B cell (primary cell): ENCODE measurements at regions not wholly inside any gene's neighbourhood (a gene's known extent, or its start where the extent isn't known, plus 50 kb on each side); places are given as distances from the start of the nearest gene placed in this dataset.

Source experiments
- ATAC-seq: fragments of 200-7000 bp; cut with Tn5 transposase; one replicate; pipeline ENCODE4 v1.10.0; 2021; ENCODE audit warnings: low read depth, mild to moderate bottlenecking, moderate number of reproducible peaks, moderate library complexity
- CTCF ChIA-PET: fragments of 350-600 bp; sonication (Branson Sonifier 250); formaldehyde crosslinking; loops from one replicate; lab custom pipeline; 2021; ENCODE audit warnings: antibody characterized with exemption, inconsistent platforms; lab: Charles Lee
- POLR2A ChIA-PET: fragments of 350-600 bp; sonication (Branson Sonifier 250); formaldehyde crosslinking; loops from one replicate; lab custom pipeline; 2021; ENCODE audit warnings: antibody characterized with exemption; lab: Charles Lee
- DNase-seq: peaks from one replicate; pipeline ENCODE4 v3.0.0; 2013
- H2AFZ ChIP-seq: 2 replicates; pipeline ENCODE4 v1.6.1; 2012; ENCODE audit warnings: mild to moderate bottlenecking, low read depth, low read length; ENCODE audit not compliant: insufficient read depth, poor library complexity, severe bottlenecking
- H3K27ac ChIP-seq, 2 donors: 1 replicate in 1 of 2; 2 replicates in 1 of 2; pipeline ENCODE4 v1.5.1; 2012 to 2013; ENCODE audit warnings: low read length in 2 of 2, mild to moderate bottlenecking in 2 of 2, moderate library complexity in 1 of 2
- H3K27me3 ChIP-seq, 4 experiments: fragments of 200-600 bp in 1 of 4; sonication (generic) in 1 of 4; replicated peaks in 1 of 4; 1 replicate in 2 of 4; 2 replicates in 2 of 4; pipeline versions ENCODE4 v1.6.1 to v1.7.0; 2013 to 2016; ENCODE audit warnings: low read length in 3 of 4, mild to moderate bottlenecking in 2 of 4, mixed read lengths in 1 of 4, moderate library complexity in 1 of 4; ENCODE audit not compliant: insufficient read depth in 4 of 4, control insufficient read depth in 3 of 4; ENCODE audit errors: control extremely low read depth in 1 of 4
- H3K36me3 ChIP-seq, 2 experiments: replicated peaks in 1 of 2; 1 replicate in 1 of 2; 2 replicates in 1 of 2; pipeline versions ENCODE4 v1.6.1 to v1.7.1; 2013; ENCODE audit warnings: low read length in 1 of 2; ENCODE audit not compliant: insufficient read depth in 2 of 2, control insufficient read depth in 1 of 2; ENCODE audit errors: control extremely low read depth in 1 of 2, extremely low read depth in 1 of 2
- H3K4me1 ChIP-seq, 2 donors: fragments of 200-600 bp in 1 of 2; sonication (generic) in 1 of 2; 1 replicate in 1 of 2; 2 replicates in 1 of 2; pipeline versions ENCODE4 v1.5.1 to v1.6.1; 2013 to 2017; ENCODE audit warnings: low read length in 2 of 2; ENCODE audit not compliant: control insufficient read depth in 2 of 2, insufficient read depth in 2 of 2
- H3K4me2 ChIP-seq: replicated peaks from 2 replicates; pipeline ENCODE3; 2012; ENCODE audit warnings: mild to moderate bottlenecking, low read depth, low read length; ENCODE audit not compliant: poor library complexity, severe bottlenecking
- H3K4me3 ChIP-seq, 5 experiments: fragments of 200-600 bp in 1 of 5; sonication (generic) in 1 of 5; 1 replicate in 3 of 5; 2 replicates in 2 of 5; pipeline versions ENCODE4 v1.5.1 to v1.7.0; 2011 to 2016; ENCODE audit warnings: low read length in 4 of 5, mild to moderate bottlenecking in 4 of 5, low read depth in 2 of 5, control low read depth in 1 of 5, moderate library complexity in 1 of 5; ENCODE audit not compliant: insufficient read depth in 1 of 5; ENCODE audit errors: control extremely low read depth in 1 of 5, extremely low read depth in 1 of 5
- H3K79me2 ChIP-seq: fragments of 200-600 bp; sonication (generic); one replicate; pipeline ENCODE4 v1.6.0; 2016; ENCODE audit warnings: low read length; ENCODE audit not compliant: control insufficient read depth, insufficient read depth
- H3K9ac ChIP-seq: fragments of 200-600 bp; sonication (generic); 2 replicates; pipeline ENCODE4 v1.6.1; 2017; ENCODE audit warnings: mild to moderate bottlenecking, low read length, moderate library complexity
- H3K9me3 ChIP-seq, 3 donors: one replicate each; pipeline versions ENCODE4 v1.6.1 to v1.7.1; 2013; ENCODE audit warnings: low read length in 2 of 3; ENCODE audit not compliant: control insufficient read depth in 2 of 3, insufficient read depth in 1 of 3; ENCODE audit errors: control extremely low read depth in 1 of 3
- H4K20me1 ChIP-seq: 2 replicates; pipeline ENCODE4 v1.6.0; 2012; ENCODE audit warnings: mild to moderate bottlenecking, low read length; ENCODE audit not compliant: insufficient read depth, control insufficient read depth, poor library complexity, severe bottlenecking
- H3K27ac Mint-ChIP-seq: one replicate; pipeline ENCODE4 v1.8.0; 2021; ENCODE audit warnings: mixed read lengths
- H3K27me3 Mint-ChIP-seq: one replicate; pipeline ENCODE4 v1.8.0; 2021; ENCODE audit warnings: mixed read lengths
- H3K4me1 Mint-ChIP-seq: one replicate; pipeline ENCODE4 v1.8.0; 2021; ENCODE audit warnings: mixed read lengths
- H3K4me3 Mint-ChIP-seq: one replicate; pipeline ENCODE4 v1.8.0; 2021; ENCODE audit warnings: mixed read lengths
- H3K9me3 Mint-ChIP-seq: one replicate; pipeline ENCODE4 v1.8.0; 2022; ENCODE audit warnings: mixed read lengths; ENCODE audit not compliant: insufficient read depth
- EZH2 ChIP-seq: IDR thresholded peaks from 2 replicates; pipeline ENCODE4 v1.6.1; 2012; ENCODE audit warnings: borderline replicate concordance, low read depth, mild to moderate bottlenecking, moderate library complexity, low read length; ENCODE audit not compliant: insufficient read depth, poor library complexity, severe bottlenecking
- WGBS: methylation state at CpG from one replicate; pipeline ENCODE4 v1.1.5; 2013; ENCODE audit warnings: missing lambda C conversion rate; ENCODE audit not compliant: insufficient coverage; 5-methylcytosine and 5-hydroxymethylcytosine counted together
- intact Hi-C: fragments of 100-400 bp; cut with micrococcal nuclease; formaldehyde crosslinking; loops from one replicate; pipeline ENCODE4 v1.10.0; 2022
- TF ChIP-seq, protein P1 (sequence below): fragments of 200-600 bp; IDR thresholded peaks from one replicate; pipeline ENCODE4 v1.8.0; 2022; ENCODE audit warnings: antibody characterized with exemption, mild to moderate bottlenecking

DNA sequence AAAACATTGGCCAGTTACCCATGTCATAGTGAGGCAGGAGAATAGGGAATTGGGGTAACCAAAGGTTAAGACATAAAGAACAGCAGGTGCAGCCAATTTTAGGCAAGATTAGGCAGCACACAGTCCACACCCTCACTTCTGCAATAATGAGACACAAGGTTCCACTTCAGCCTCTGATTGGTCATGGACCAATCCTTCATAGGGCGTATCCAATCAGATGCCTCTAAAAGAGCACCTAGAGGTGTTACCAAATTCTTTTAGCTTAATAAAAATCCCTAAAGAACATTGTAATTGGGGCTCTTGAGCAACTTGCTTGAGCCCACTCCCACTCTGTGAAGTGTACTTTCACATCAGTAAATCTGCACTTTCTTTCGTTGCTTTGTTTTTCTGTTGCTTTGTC is 302.4 kb downstream of the PREX1 start:
- Histone ChIP-seq H3K4me3 (no peak overlapping the region), H3K27ac (no peak overlapping the region), H4K20me1 (no peaks in the 10 kb centered on the region), H2AFZ (no peak overlapping the region), H3K9ac (no peak overlapping the region), H3K36me3 (no peaks in the 10 kb centered on the region), H3K79me2 (no peaks in the 10 kb centered on the region), H3K9me3 (no peaks in the 10 kb centered on the region), H3K4me2 (no peak overlapping the region), H3K27me3 (peaks cover 0 to 3% (median 0%) of the 10 kb centered on the region in 4 experiments), H3K4me1 (no peaks in the 10 kb centered on the region)
- intact Hi-C loops, result no loop called here
- ATAC-seq (no peak), DNase-seq (no peak)
- Mint-ChIP-seq H3K9me3 (peaks cover 5% of the 10 kb centered on the region), H3K4me1 (no peaks in the 10 kb centered on the region), H3K4me3 (no peak overlapping the region), H3K27me3 (peaks cover 40% of the 10 kb centered on the region), H3K27ac (no peak overlapping the region)
- TF ChIP-seq, protein P1, sequence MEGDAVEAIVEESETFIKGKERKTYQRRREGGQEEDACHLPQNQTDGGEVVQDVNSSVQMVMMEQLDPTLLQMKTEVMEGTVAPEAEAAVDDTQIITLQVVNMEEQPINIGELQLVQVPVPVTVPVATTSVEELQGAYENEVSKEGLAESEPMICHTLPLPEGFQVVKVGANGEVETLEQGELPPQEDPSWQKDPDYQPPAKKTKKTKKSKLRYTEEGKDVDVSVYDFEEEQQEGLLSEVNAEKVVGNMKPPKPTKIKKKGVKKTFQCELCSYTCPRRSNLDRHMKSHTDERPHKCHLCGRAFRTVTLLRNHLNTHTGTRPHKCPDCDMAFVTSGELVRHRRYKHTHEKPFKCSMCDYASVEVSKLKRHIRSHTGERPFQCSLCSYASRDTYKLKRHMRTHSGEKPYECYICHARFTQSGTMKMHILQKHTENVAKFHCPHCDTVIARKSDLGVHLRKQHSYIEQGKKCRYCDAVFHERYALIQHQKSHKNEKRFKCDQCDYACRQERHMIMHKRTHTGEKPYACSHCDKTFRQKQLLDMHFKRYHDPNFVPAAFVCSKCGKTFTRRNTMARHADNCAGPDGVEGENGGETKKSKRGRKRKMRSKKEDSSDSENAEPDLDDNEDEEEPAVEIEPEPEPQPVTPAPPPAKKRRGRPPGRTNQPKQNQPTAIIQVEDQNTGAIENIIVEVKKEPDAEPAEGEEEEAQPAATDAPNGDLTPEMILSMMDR, result no peak
- 78% methylated on average over 1 of the region's 2 CpGs for WGBS
- CTCF ChIA-PET, result no interaction called here
- POLR2A ChIA-PET, result no interaction called here

DNA sequence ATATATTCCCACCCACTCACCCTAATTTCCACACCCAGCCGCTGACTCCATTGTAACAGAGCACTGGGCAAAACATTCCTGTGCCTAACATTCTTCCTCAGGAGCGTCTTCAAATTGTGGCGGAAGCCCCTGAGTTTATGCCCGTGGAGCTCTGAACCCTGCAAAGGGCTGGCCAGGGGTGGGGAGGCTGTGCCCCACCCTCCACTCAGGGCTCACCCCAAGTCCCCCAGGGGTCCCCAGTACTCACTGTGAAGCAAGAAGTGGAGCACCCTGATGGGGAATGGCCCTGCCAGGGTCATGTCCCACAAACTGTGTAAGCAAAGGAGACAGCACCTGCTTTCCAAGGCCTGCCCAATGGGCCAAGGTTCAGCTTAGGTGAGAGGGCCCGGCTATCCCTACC is 303.2 kb downstream of the PREX1 start:
- no peaks in the 10 kb centered on the region for H3K9me3 ChIP-seq
- H4K20me1 ChIP-seq, result no peaks in the 10 kb centered on the region
- Mint-ChIP-seq H3K4me1 (no peaks in the 10 kb centered on the region), H3K27ac (no peak overlapping the region), H3K4me3 (no peak overlapping the region), H3K9me3 (peaks cover 5% of the 10 kb centered on the region), H3K27me3 (peaks cover 43% of the 10 kb centered on the region)
- CTCF ChIA-PET, result no interaction called here
- WGBS, result 89% methylated on average over 5 of the region's 5 CpGs
- H3K4me2 ChIP-seq, result no peak overlapping the region
- no peak for ATAC-seq
- TF ChIP-seq EZH2, result no peak
- TF ChIP-seq, protein P1, result no peak
- no peak overlapping the region for H3K4me3 ChIP-seq
- no peaks in the 10 kb centered on the region for H3K4me1 ChIP-seq
- H2AFZ ChIP-seq, result no peak overlapping the region
- intact Hi-C loops, result no loop called here
- no peaks in the 10 kb centered on the region for H3K79me2 ChIP-seq
- no peak overlapping the region for H3K9ac ChIP-seq
- no peaks in the 10 kb centered on the region for H3K36me3 ChIP-seq
- POLR2A ChIA-PET, result no interaction called here
- DNase-seq, result no peak
- peaks cover 0 to 3% (median 0%) of the 10 kb centered on the region in 4 experiments for H3K27me3 ChIP-seq
- no peak overlapping the region for H3K27ac ChIP-seq
